Right forelimb (tissue), 1 donor: ENCODE measurements at regions not wholly inside any gene's neighbourhood (a gene's known extent, or its start where the extent isn't known, plus 50 kb on each side); places are given as distances from the start of the nearest gene placed in this dataset.

Source experiments
- DNase-seq: peaks from one replicate; pipeline ENCODE4 v3.0.0-alpha.2; 2018

GRCh38 chr12:76711241-76711640, 52.7 kb upstream of the ZDHHC17 start:
- DNase-seq = no peak

DNA sequence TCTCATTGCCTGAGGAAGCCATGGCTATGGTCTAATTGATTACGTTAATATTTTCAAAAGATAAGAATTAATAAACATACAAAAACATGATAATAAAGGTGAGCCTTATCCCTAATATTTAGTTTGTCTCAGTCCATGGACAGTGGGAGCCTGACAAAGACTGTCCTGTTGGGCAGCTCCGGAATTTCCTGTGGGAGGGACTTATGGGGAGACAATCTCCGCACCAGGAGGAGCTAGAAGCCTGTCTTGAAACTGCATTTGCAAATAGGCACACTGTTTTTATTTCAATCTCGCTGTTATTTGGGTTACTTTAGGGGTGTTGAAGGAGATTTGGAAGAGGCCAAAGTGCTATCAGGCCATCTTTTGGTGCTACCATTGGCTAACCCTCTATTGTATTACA, 50.8 kb upstream of the ZDHHC17 start:
- DNase-seq = no peak

GRCh38 chr12:76713986-76714385, 49.9 kb upstream of the ZDHHC17 start:
- DNase-seq = no peak
